ENCODE measurements at regions not wholly inside any gene's neighbourhood (a gene's known extent, or its start where the extent isn't known, plus 50 kb on each side); places are given as distances from the start of the nearest gene placed in this dataset.
A peak's percentile ranks its signal among the peaks of the same experiment; 100 is the strongest.

DNA sequence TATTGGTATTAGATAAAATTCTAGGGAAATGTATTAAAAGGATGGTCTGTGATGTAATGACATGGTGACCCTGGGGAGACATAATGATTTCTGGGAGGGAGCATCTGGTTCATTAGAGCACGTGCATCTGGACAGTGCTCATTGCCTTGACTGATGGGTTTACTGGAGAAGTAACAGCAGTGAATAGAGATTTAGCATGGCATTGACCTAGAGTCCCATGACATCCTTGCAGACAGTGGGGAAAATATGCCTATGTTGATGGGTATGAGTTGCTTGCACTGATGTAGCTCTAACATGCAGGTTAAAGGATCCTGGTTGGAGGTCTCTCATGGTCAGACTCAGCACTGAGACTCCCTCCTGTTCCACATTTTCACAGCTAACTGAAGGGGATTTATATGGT lies 164.1 kb upstream of the OLIG3 start:
- Mint-ChIP-seq H3K4me1 (ENCODE audit: insufficient read depth, unreplicated experiment) (no peaks in the 10 kb centered on the region), H3K4me3 (ENCODE audit: unreplicated experiment) (no peak overlapping the region), H3K36me3 (ENCODE audit: insufficient read depth, unreplicated experiment) (no peaks in the 10 kb centered on the region), H3K27ac (ENCODE audit: low read depth, unreplicated experiment) (no peak overlapping the region), H3K27me3 (ENCODE audit: insufficient read depth, unreplicated experiment) (no peaks in the 10 kb centered on the region), H3K9me3 (ENCODE audit: unreplicated experiment) (no peaks in the 10 kb centered on the region)
- ChIA-PET POLR2A (interaction anchor here (1.1 kb wide), 1 partner anchor 10 kb away, joined by 5 read pairs; no protein-coding TSS in a partner anchor), CTCF (interaction anchor here (1.0 kb wide), 1 partner anchor 345 kb away, joined by 4 read pairs; no protein-coding TSS in a partner anchor)
- TF ChIP-seq, protein P1, sequence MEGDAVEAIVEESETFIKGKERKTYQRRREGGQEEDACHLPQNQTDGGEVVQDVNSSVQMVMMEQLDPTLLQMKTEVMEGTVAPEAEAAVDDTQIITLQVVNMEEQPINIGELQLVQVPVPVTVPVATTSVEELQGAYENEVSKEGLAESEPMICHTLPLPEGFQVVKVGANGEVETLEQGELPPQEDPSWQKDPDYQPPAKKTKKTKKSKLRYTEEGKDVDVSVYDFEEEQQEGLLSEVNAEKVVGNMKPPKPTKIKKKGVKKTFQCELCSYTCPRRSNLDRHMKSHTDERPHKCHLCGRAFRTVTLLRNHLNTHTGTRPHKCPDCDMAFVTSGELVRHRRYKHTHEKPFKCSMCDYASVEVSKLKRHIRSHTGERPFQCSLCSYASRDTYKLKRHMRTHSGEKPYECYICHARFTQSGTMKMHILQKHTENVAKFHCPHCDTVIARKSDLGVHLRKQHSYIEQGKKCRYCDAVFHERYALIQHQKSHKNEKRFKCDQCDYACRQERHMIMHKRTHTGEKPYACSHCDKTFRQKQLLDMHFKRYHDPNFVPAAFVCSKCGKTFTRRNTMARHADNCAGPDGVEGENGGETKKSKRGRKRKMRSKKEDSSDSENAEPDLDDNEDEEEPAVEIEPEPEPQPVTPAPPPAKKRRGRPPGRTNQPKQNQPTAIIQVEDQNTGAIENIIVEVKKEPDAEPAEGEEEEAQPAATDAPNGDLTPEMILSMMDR (IDR thresholded peaks at IDR 0.05; ENCODE audit: unreplicated experiment): no peak
- BruUV-seq (replicated peaks): no TSS peak
- DNase-seq (ENCODE audit: unreplicated experiment): no peak
- intact Hi-C loops (cut with micrococcal nuclease): no loop called here

DNA sequence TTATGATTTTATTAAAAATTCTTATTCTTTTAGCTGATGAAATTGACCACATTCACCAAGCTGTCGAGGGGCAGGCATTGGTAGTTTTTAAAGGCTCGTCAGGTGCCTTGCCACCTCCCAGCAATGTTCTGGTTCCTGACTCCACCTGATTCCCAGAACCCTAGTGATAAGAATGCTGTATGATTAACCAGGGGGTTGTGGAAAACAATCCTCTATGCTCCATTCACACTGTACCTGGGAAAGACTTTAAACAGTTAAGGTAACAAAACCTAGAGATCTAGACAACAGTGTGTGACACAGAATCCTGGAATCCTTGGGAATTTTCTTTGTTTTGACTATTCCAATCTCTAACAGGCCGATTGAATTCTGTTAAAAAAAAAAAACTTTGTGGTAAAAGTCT lies 165.7 kb upstream of the OLIG3 start:
- CTCF ChIA-PET: interaction anchor here (1.5 kb wide), 1 partner anchor 14 kb away, joined by 7 read pairs; no protein-coding TSS in a partner anchor
- no peaks in the 10 kb centered on the region for H3K9me3 Mint-ChIP-seq (ENCODE audit: unreplicated experiment)
- POLR2A ChIA-PET: no interaction called here
- H3K36me3 Mint-ChIP-seq (ENCODE audit: insufficient read depth, unreplicated experiment): no peaks in the 10 kb centered on the region
- no peaks in the 10 kb centered on the region for H3K27me3 Mint-ChIP-seq (ENCODE audit: insufficient read depth, unreplicated experiment)
- DNase-seq (ENCODE audit: unreplicated experiment): no peak
- no peak overlapping the region for H3K4me3 Mint-ChIP-seq (ENCODE audit: unreplicated experiment)
- TF ChIP-seq, protein P1 (IDR thresholded peaks at IDR 0.05; ENCODE audit: unreplicated experiment): no peak
- no TSS peak for BruUV-seq (replicated peaks)
- H3K27ac Mint-ChIP-seq (ENCODE audit: low read depth, unreplicated experiment): no peak overlapping the region
- intact Hi-C loops (cut with micrococcal nuclease): no loop called here
- no peaks in the 10 kb centered on the region for H3K4me1 Mint-ChIP-seq (ENCODE audit: insufficient read depth, unreplicated experiment)

DNA sequence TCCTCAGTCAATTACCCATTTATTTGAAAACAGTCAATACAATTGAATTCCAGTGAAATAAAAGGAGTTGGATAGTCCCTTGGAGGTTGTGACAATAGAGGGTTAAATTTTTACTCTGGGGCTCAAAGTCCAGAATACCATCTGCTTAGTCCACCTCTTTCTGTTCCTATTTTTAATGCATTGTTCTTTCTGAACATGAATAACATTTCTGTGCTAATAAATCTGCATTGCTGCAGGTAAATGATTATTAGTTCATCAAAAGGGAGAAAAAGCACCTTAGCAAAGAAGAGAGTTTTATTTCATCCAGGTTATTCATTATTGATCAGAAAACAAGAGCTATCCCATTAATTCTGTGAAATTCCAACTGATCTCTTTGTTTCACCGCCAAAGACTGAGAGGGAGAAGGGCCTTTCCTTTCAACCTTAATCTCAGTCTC lies 166.1 kb upstream of the OLIG3 start:
- no TSS peak for BruUV-seq (replicated peaks)
- CTCF ChIA-PET: interaction anchor here (0.6 to 1.5 kb wide), 3 partner anchors 13 to 29 kb away, joined by 3 to 7 read pairs (median 4); no protein-coding TSS in a partner anchor
- POLR2A ChIA-PET: interaction anchor here (0.6 kb wide), 1 partner anchor 434 kb away, joined by 5 read pairs; no protein-coding TSS in a partner anchor
- no peak for DNase-seq (ENCODE audit: unreplicated experiment)
- Mint-ChIP-seq H3K4me3 (ENCODE audit: unreplicated experiment) (no peak overlapping the region), H3K36me3 (ENCODE audit: insufficient read depth, unreplicated experiment) (no peaks in the 10 kb centered on the region), H3K9me3 (ENCODE audit: unreplicated experiment) (no peaks in the 10 kb centered on the region), H3K27ac (ENCODE audit: low read depth, unreplicated experiment) (no peak overlapping the region), H3K4me1 (ENCODE audit: insufficient read depth, unreplicated experiment) (no peaks in the 10 kb centered on the region), H3K27me3 (ENCODE audit: insufficient read depth, unreplicated experiment) (no peaks in the 10 kb centered on the region)
- TF ChIP-seq, protein P1 (IDR thresholded peaks at IDR 0.05; ENCODE audit: unreplicated experiment): no peak
- intact Hi-C loops (cut with micrococcal nuclease): no loop called here

DNA sequence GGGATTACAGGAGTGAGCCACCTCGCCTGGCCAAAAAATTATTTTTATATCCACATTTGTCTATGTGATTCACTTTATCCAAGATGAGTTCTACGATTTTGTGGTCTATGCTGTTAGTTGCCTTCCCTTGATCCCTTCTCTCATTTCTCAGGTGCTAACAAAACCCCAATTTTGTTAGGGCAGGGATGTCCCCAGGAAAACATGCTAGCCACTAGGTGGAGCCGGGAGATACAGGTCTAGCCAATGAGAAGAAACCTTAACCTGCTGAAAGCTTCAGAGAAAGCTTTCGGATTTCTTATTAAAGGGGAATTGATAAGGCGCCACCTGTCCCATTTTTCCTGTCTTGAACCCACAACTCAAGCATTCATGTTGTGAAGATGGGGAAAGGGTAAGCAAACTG lies 167.4 kb upstream of the OLIG3 start:
- no peaks in the 10 kb centered on the region for H3K4me1 Mint-ChIP-seq (ENCODE audit: insufficient read depth, unreplicated experiment)
- no TSS peak for BruUV-seq (replicated peaks)
- no peaks in the 10 kb centered on the region for H3K27me3 Mint-ChIP-seq (ENCODE audit: insufficient read depth, unreplicated experiment)
- no peaks in the 10 kb centered on the region for H3K36me3 Mint-ChIP-seq (ENCODE audit: insufficient read depth, unreplicated experiment)
- ChIA-PET CTCF (interaction anchor here (0.8 to 1.5 kb wide), 3 partner anchors 12 to 345 kb away, joined by 3 to 7 read pairs (median 5); no protein-coding TSS in a partner anchor), POLR2A (interaction anchor here (0.7 kb wide), 2 partner anchors 50 to 207 kb away, joined by 3 read pairs; no protein-coding TSS in a partner anchor)
- intact Hi-C loops (cut with micrococcal nuclease): no loop called here
- H3K4me3 Mint-ChIP-seq (ENCODE audit: unreplicated experiment): no peak overlapping the region
- no peak overlapping the region for H3K27ac Mint-ChIP-seq (ENCODE audit: low read depth, unreplicated experiment)
- H3K9me3 Mint-ChIP-seq (ENCODE audit: unreplicated experiment): no peaks in the 10 kb centered on the region
- TF ChIP-seq, protein P1 (IDR thresholded peaks at IDR 0.05; ENCODE audit: unreplicated experiment): peak; percentile 26
- DNase-seq (ENCODE audit: unreplicated experiment): peak; percentile 31

Data from MCF 10A (cell line).